Calu3 (cell line): ENCODE measurements at regions not wholly inside any gene's neighbourhood (a gene's known extent, or its start where the extent isn't known, plus 50 kb on each side); places are given as distances from the start of the nearest gene placed in this dataset.

ENCODE experiments used
- BruUV-seq: library from RNA; stranded (reverse); fragments of 400-500 nt; replicated peaks from 2 replicates; lab custom pipeline; 2021; lab: Mats Ljungman, UMichigan
- CTCF ChIA-PET: fragments of 300-600 bp; sonication (Branson Sonifier 250); formaldehyde crosslinking; loops from one replicate; lab custom pipeline; 2022; ENCODE audit warnings: antibody characterized with exemption; lab: Charles Lee
- DNase-seq: peaks from one replicate; pipeline ENCODE4 v3.0.0; 2022
- H3K27ac Mint-ChIP-seq: one replicate; pipeline ENCODE4 v1.8.0; 2022; ENCODE audit warnings: mixed read lengths; ENCODE audit not compliant: unreplicated experiment
- H3K27me3 Mint-ChIP-seq: one replicate; pipeline ENCODE4 v1.8.0; 2022; ENCODE audit warnings: mixed read lengths; ENCODE audit not compliant: unreplicated experiment
- H3K36me3 Mint-ChIP-seq: one replicate; pipeline ENCODE4 v1.8.0; 2022; ENCODE audit warnings: mild to moderate bottlenecking, moderate library complexity, mixed read lengths; ENCODE audit not compliant: insufficient read depth, unreplicated experiment
- H3K4me1 Mint-ChIP-seq: one replicate; pipeline ENCODE4 v1.8.0; 2022; ENCODE audit warnings: mild to moderate bottlenecking, low read depth, mixed read lengths; ENCODE audit not compliant: unreplicated experiment
- H3K4me3 Mint-ChIP-seq: one replicate; pipeline ENCODE4 v1.8.0; 2022; ENCODE audit warnings: mild to moderate bottlenecking, low read depth, moderate library complexity, mixed read lengths; ENCODE audit not compliant: unreplicated experiment
- H3K9me3 Mint-ChIP-seq: one replicate; pipeline ENCODE4 v1.8.0; 2022; ENCODE audit warnings: low read depth, mixed read lengths; ENCODE audit not compliant: unreplicated experiment
- CTCF ChIP-seq: fragments of 200-600 bp; IDR thresholded peaks from one replicate; pipeline ENCODE4 v1.8.0; 2022; ENCODE audit warnings: antibody characterized with exemption; ENCODE audit not compliant: unreplicated experiment
- intact Hi-C: fragments of 100-400 bp; cut with micrococcal nuclease; formaldehyde crosslinking; loops from one replicate; pipeline ENCODE4 v1.10.0; 2022; ENCODE audit not compliant: unreplicated experiment

- no peak overlapping the region for H3K4me3 Mint-ChIP-seq
- intact Hi-C loops, result loop anchor here (5.0 kb wide), 1 partner anchor 284 kb away; the partner anchor contains the start of gene CITED2
- H3K9me3 Mint-ChIP-seq, result no peaks in the 10 kb centered on the region
- DNase-seq, result peak; percentile 51
- no peaks in the 10 kb centered on the region for H3K27me3 Mint-ChIP-seq
- no TSS peak for BruUV-seq
- H3K36me3 Mint-ChIP-seq, result no peaks in the 10 kb centered on the region
- no peak for TF ChIP-seq CTCF
- CTCF ChIA-PET, result no interaction called here
- peaks cover 21% of the 10 kb centered on the region for H3K4me1 Mint-ChIP-seq
- peak overlapping the region; percentile 83 for H3K27ac Mint-ChIP-seq
These were observed 281.6 kb upstream of the CITED2 start for GRCh38 chr6:139655783-139656705.

GRCh38 chr6:139654888-139655782 is 280.7 kb upstream of the CITED2 start:
- H3K27me3 Mint-ChIP-seq, result no peaks in the 10 kb centered on the region
- H3K27ac Mint-ChIP-seq, result peak overlapping the region; percentile 83
- peaks cover 21% of the 10 kb centered on the region for H3K4me1 Mint-ChIP-seq
- no peak for DNase-seq
- no peak for TF ChIP-seq CTCF
- H3K4me3 Mint-ChIP-seq, result no peak overlapping the region
- no TSS peak for BruUV-seq
- H3K9me3 Mint-ChIP-seq, result no peaks in the 10 kb centered on the region
- intact Hi-C loops, result loop anchor here (5.0 kb wide), 1 partner anchor 283 kb away; the partner anchor contains the start of gene CITED2
- CTCF ChIA-PET, result no interaction called here
- no peaks in the 10 kb centered on the region for H3K36me3 Mint-ChIP-seq

GRCh38 chr6:139654309-139654708 is 279.9 kb upstream of the CITED2 start:
- Mint-ChIP-seq H3K27me3 (no peaks in the 10 kb centered on the region), H3K9me3 (no peaks in the 10 kb centered on the region), H3K4me1 (peaks cover 21% of the 10 kb centered on the region), H3K4me3 (no peak overlapping the region), H3K27ac (no peak overlapping the region), H3K36me3 (no peaks in the 10 kb centered on the region)
- BruUV-seq, result no TSS peak
- CTCF ChIA-PET, result no interaction called here
- intact Hi-C loops, result no loop called here
- no peak for DNase-seq
- TF ChIP-seq CTCF, result no peak

- intact Hi-C loops, result no loop called here
- Mint-ChIP-seq H3K4me3 (no peak overlapping the region), H3K27ac (no peak overlapping the region), H3K4me1 (peaks cover 21% of the 10 kb centered on the region), H3K36me3 (no peaks in the 10 kb centered on the region), H3K9me3 (no peaks in the 10 kb centered on the region), H3K27me3 (no peaks in the 10 kb centered on the region)
- no TSS peak for BruUV-seq
- DNase-seq, result no peak
- no peak for TF ChIP-seq CTCF
- CTCF ChIA-PET, result no interaction called here
These were observed 278.7 kb upstream of the CITED2 start for GRCh38 chr6:139653111-139653510.
